ENCODE measurements at regions not wholly inside any gene's neighbourhood (a gene's known extent, or its start where the extent isn't known, plus 50 kb on each side); places are given as distances from the start of the nearest gene placed in this dataset.

GRCh38 chr10:3282674-3283017 lies 110.1 kb upstream of the PITRM1 start:
- Mint-ChIP-seq H3K36me3 (ENCODE audit: low read depth) (no peaks in the 10 kb centered on the region), H3K4me3 (no peak overlapping the region), H3K27ac (no peak overlapping the region), H3K27me3 (peaks cover 33% of the 10 kb centered on the region), H3K9me3 (no peaks in the 10 kb centered on the region), H3K4me1 (ENCODE audit: low read depth) (no peaks in the 10 kb centered on the region)
- DNase-seq: no peak

- no peaks in the 10 kb centered on the region for H3K36me3 Mint-ChIP-seq (ENCODE audit: low read depth)
- H3K27me3 Mint-ChIP-seq: peaks cover 37% of the 10 kb centered on the region
- no peak overlapping the region for H3K27ac Mint-ChIP-seq
These were observed 109.5 kb upstream of the PITRM1 start for GRCh38 chr10:3281941-3282673.

GRCh38 chr10:3278771-3279170 lies 106.2 kb upstream of the PITRM1 start:
- Mint-ChIP-seq H3K27ac (no peak overlapping the region), H3K9me3 (no peaks in the 10 kb centered on the region), H3K27me3 (peaks cover 40% of the 10 kb centered on the region), H3K4me3 (no peak overlapping the region), H3K36me3 (ENCODE audit: low read depth) (no peaks in the 10 kb centered on the region), H3K4me1 (ENCODE audit: low read depth) (no peaks in the 10 kb centered on the region)
- no peak for DNase-seq

More at GRCh38 chr10:3281941-3282673, 109.5 kb upstream of the PITRM1 start:
- DNase-seq: no peak
- no peaks in the 10 kb centered on the region for H3K9me3 Mint-ChIP-seq
- H3K4me3 Mint-ChIP-seq: no peak overlapping the region
- no peaks in the 10 kb centered on the region for H3K4me1 Mint-ChIP-seq (ENCODE audit: low read depth)

GRCh38 chr10:3277566-3277965 lies 105.0 kb upstream of the PITRM1 start:
- Mint-ChIP-seq H3K4me1 (ENCODE audit: low read depth) (no peaks in the 10 kb centered on the region), H3K27me3 (peaks cover 48% of the 10 kb centered on the region), H3K36me3 (ENCODE audit: low read depth) (no peaks in the 10 kb centered on the region), H3K27ac (no peak overlapping the region), H3K4me3 (no peak overlapping the region), H3K9me3 (no peaks in the 10 kb centered on the region)
- no peak for DNase-seq

GRCh38 chr10:3274414-3274813 lies 101.8 kb upstream of the PITRM1 start:
- Mint-ChIP-seq H3K27me3 (peaks cover 56% of the 10 kb centered on the region), H3K9me3 (no peaks in the 10 kb centered on the region), H3K27ac (no peak overlapping the region), H3K36me3 (ENCODE audit: low read depth) (no peaks in the 10 kb centered on the region), H3K4me3 (no peak overlapping the region), H3K4me1 (ENCODE audit: low read depth) (no peaks in the 10 kb centered on the region)
- no peak for DNase-seq

- no peak for DNase-seq
- H3K9me3 Mint-ChIP-seq: no peaks in the 10 kb centered on the region
- no peak overlapping the region for H3K4me3 Mint-ChIP-seq
- no peak overlapping the region for H3K27ac Mint-ChIP-seq
- H3K36me3 Mint-ChIP-seq (ENCODE audit: low read depth): no peaks in the 10 kb centered on the region
- peaks cover 53% of the 10 kb centered on the region for H3K27me3 Mint-ChIP-seq
- no peaks in the 10 kb centered on the region for H3K4me1 Mint-ChIP-seq (ENCODE audit: low read depth)
These were observed 101.4 kb upstream of the PITRM1 start for GRCh38 chr10:3273966-3274365.

- H3K9me3 Mint-ChIP-seq: no peaks in the 10 kb centered on the region
- H3K36me3 Mint-ChIP-seq (ENCODE audit: low read depth): no peaks in the 10 kb centered on the region
- no peak for DNase-seq
- no peaks in the 10 kb centered on the region for H3K4me1 Mint-ChIP-seq (ENCODE audit: low read depth)
- no peak overlapping the region for H3K27ac Mint-ChIP-seq
- H3K27me3 Mint-ChIP-seq: peaks cover 45% of the 10 kb centered on the region
- no peak overlapping the region for H3K4me3 Mint-ChIP-seq
These were observed 99.7 kb upstream of the PITRM1 start for GRCh38 chr10:3272300-3272699.

- Mint-ChIP-seq H3K4me3 (no peak overlapping the region), H3K9me3 (no peaks in the 10 kb centered on the region), H3K27ac (no peak overlapping the region), H3K36me3 (ENCODE audit: low read depth) (no peaks in the 10 kb centered on the region), H3K27me3 (peaks cover 40% of the 10 kb centered on the region), H3K4me1 (ENCODE audit: low read depth) (no peaks in the 10 kb centered on the region)
- no peak for DNase-seq
These were observed 99.0 kb upstream of the PITRM1 start for GRCh38 chr10:3271354-3272115.

GRCh38 chr10:3270577-3271316 lies 98.2 kb upstream of the PITRM1 start:
- Mint-ChIP-seq H3K4me1 (ENCODE audit: low read depth) (no peaks in the 10 kb centered on the region), H3K36me3 (ENCODE audit: low read depth) (no peaks in the 10 kb centered on the region), H3K27me3 (peaks cover 38% of the 10 kb centered on the region), H3K9me3 (no peaks in the 10 kb centered on the region), H3K4me3 (no peak overlapping the region), H3K27ac (no peak overlapping the region)
- DNase-seq: no peak

GRCh38 chr10:3268025-3268424 lies 95.4 kb upstream of the PITRM1 start:
- no peaks in the 10 kb centered on the region for H3K4me1 Mint-ChIP-seq (ENCODE audit: low read depth)
- H3K36me3 Mint-ChIP-seq (ENCODE audit: low read depth): no peaks in the 10 kb centered on the region
- no peak overlapping the region for H3K27ac Mint-ChIP-seq
- H3K4me3 Mint-ChIP-seq: no peak overlapping the region
- H3K27me3 Mint-ChIP-seq: peaks cover 42% of the 10 kb centered on the region
- DNase-seq: no peak
- H3K9me3 Mint-ChIP-seq: no peaks in the 10 kb centered on the region

GRCh38 chr10:3265088-3265487 lies 92.5 kb upstream of the PITRM1 start:
- Mint-ChIP-seq H3K36me3 (ENCODE audit: low read depth) (no peaks in the 10 kb centered on the region), H3K27ac (no peak overlapping the region), H3K9me3 (no peaks in the 10 kb centered on the region), H3K4me1 (ENCODE audit: low read depth) (no peaks in the 10 kb centered on the region), H3K4me3 (no peak overlapping the region), H3K27me3 (peaks cover 31% of the 10 kb centered on the region)
- DNase-seq: no peak

GRCh38 chr10:3264161-3264761 lies 91.7 kb upstream of the PITRM1 start:
- H3K4me1 Mint-ChIP-seq (ENCODE audit: low read depth): no peaks in the 10 kb centered on the region
- H3K27me3 Mint-ChIP-seq: peaks cover 36% of the 10 kb centered on the region
- DNase-seq: no peak
- H3K9me3 Mint-ChIP-seq: no peaks in the 10 kb centered on the region
- no peak overlapping the region for H3K27ac Mint-ChIP-seq
- no peak overlapping the region for H3K4me3 Mint-ChIP-seq
- H3K36me3 Mint-ChIP-seq (ENCODE audit: low read depth): no peaks in the 10 kb centered on the region

GRCh38 chr10:3263747-3264146 lies 91.2 kb upstream of the PITRM1 start:
- H3K4me3 Mint-ChIP-seq: no peak overlapping the region
- peaks cover 40% of the 10 kb centered on the region for H3K27me3 Mint-ChIP-seq
- H3K36me3 Mint-ChIP-seq (ENCODE audit: low read depth): no peaks in the 10 kb centered on the region
- H3K27ac Mint-ChIP-seq: no peak overlapping the region
- no peak for DNase-seq
- H3K4me1 Mint-ChIP-seq (ENCODE audit: low read depth): no peaks in the 10 kb centered on the region
- no peaks in the 10 kb centered on the region for H3K9me3 Mint-ChIP-seq

GRCh38 chr10:3263082-3263481 lies 90.5 kb upstream of the PITRM1 start:
- H3K36me3 Mint-ChIP-seq (ENCODE audit: low read depth): no peaks in the 10 kb centered on the region
- peaks cover 46% of the 10 kb centered on the region for H3K27me3 Mint-ChIP-seq
- DNase-seq: no peak
- no peaks in the 10 kb centered on the region for H3K4me1 Mint-ChIP-seq (ENCODE audit: low read depth)
- no peak overlapping the region for H3K4me3 Mint-ChIP-seq
- no peak overlapping the region for H3K27ac Mint-ChIP-seq
- H3K9me3 Mint-ChIP-seq: no peaks in the 10 kb centered on the region

All from activated T-cell treated with anti-CD3 and anti-CD28 coated beads, Interleukin-2, amount 50 U/mL, for 24 hours (primary cell).